ENCODE measurements at regions not wholly inside any gene's neighbourhood (a gene's known extent, or its start where the extent isn't known, plus 50 kb on each side); places are given as distances from the start of the nearest gene placed in this dataset.
"Not testable (repeated sequence)": the region's sequence is repeated elsewhere in the genome, so short reads cannot be mapped to it uniquely, and the experiment has no call there.

DNA sequence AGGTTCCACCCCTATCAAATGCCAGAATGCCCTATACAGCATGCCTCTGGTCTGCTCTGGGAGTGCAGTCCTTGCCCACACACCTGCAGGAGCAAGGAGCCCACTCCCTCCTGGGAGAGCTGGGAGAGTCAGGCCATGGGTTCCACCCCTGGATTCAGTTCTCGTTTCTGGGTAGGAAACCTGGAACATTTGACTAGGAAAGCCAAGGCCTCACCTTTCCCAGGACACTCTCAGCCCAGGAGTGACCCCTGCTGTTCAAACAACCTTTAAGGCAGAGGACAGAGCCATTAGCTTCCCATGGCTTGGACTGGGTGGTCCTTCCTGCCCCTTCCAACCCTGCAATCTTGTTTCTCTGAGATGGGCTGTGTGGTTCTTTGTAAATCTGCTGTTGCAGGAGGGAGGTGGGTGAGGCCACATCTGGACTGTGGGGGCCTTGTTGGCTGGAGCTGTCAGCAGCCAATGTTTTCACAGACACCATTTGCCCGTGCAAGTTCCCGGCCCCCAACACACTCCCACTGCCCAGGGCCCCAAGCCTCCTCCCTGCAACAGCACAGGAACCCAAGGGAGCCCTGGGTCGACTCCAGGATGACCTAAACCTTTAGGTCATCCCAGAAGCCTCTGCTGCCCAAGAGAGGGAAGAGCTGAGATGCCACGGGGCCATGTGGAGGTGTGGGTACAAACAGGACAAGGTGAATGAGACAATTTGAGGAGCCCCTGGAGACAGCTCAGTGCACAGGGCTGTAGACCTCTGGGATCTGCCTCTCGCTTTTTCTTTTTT is 104.4 kb downstream of the PJA1 start:
- peaks cover 13% of the 10 kb centered on the region for H3K4me1 Mint-ChIP-seq
- no peaks in the 10 kb centered on the region for H3K27me3 Mint-ChIP-seq (ENCODE audit: low read depth)
- H3K27ac Mint-ChIP-seq = no peak overlapping the region
- peak in 1 of 2 experiments; percentile 32 for DNase-seq (ENCODE audit: low spot score in 2 of 2, unreplicated experiment in 2 of 2)
- H3K4me3 Mint-ChIP-seq = no peak overlapping the region
- TF ChIP-seq, protein P1, sequence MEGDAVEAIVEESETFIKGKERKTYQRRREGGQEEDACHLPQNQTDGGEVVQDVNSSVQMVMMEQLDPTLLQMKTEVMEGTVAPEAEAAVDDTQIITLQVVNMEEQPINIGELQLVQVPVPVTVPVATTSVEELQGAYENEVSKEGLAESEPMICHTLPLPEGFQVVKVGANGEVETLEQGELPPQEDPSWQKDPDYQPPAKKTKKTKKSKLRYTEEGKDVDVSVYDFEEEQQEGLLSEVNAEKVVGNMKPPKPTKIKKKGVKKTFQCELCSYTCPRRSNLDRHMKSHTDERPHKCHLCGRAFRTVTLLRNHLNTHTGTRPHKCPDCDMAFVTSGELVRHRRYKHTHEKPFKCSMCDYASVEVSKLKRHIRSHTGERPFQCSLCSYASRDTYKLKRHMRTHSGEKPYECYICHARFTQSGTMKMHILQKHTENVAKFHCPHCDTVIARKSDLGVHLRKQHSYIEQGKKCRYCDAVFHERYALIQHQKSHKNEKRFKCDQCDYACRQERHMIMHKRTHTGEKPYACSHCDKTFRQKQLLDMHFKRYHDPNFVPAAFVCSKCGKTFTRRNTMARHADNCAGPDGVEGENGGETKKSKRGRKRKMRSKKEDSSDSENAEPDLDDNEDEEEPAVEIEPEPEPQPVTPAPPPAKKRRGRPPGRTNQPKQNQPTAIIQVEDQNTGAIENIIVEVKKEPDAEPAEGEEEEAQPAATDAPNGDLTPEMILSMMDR (IDR thresholded peaks at IDR 0.05; ENCODE audit: unreplicated experiment) = no peak
- H3K9me3 Mint-ChIP-seq = peaks cover 14% of the 10 kb centered on the region
- H3K36me3 Mint-ChIP-seq = no peaks in the 10 kb centered on the region

DNA sequence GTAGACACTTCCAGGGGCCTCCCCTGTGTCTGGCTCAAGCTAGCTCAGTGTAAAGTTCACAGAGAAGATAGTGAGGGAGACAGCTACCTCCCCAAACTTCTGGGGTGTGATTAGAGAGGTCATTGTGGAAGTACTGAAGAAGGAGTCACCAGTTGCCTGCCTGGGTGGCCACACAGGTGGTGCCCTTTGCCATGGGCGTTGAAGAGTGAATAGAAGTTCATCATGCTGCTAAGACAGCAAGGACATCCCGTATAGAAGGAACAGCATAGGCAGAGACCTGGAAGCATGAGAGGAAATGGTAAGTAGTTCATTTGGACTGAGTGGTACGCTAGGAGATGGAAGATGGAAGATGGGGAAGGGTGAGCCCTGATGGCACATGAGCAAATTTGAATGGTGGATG is 110.1 kb downstream of the PJA1 start:
- no peak overlapping the region for H3K27ac Mint-ChIP-seq
- H3K27me3 Mint-ChIP-seq (ENCODE audit: low read depth) = no peaks in the 10 kb centered on the region
- DNase-seq (ENCODE audit: low spot score in 2 of 2, unreplicated experiment in 2 of 2) = no peak
- H3K4me3 Mint-ChIP-seq = no peak overlapping the region
- TF ChIP-seq, protein P1 (IDR thresholded peaks at IDR 0.05; ENCODE audit: unreplicated experiment) = no peak
- peaks cover 9% of the 10 kb centered on the region for H3K9me3 Mint-ChIP-seq
- H3K4me1 Mint-ChIP-seq = peaks cover 9% of the 10 kb centered on the region
- no peaks in the 10 kb centered on the region for H3K36me3 Mint-ChIP-seq

DNA sequence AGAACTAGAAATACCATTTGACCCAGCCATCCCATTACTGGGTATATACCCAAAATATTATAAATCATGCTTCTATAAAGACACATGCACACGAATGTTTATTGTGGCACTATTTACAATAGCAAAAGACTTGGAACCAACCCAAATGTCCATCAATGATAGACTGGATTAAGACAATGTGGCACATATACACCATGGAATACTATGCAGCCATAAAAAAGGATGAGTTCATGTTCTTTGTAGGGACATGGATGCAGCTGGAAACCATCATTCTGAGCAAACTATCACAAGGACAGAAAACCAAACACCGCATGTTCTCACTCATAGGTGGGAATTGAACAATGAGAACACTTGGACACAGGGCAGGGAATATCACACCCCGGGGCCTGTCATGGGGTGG is 110.8 kb downstream of the PJA1 start:
- H3K27me3 Mint-ChIP-seq (ENCODE audit: low read depth); H3K4me3 Mint-ChIP-seq; H3K4me1 Mint-ChIP-seq; H3K9me3 Mint-ChIP-seq; H3K36me3 Mint-ChIP-seq; H3K27ac Mint-ChIP-seq; DNase-seq (ENCODE audit: low spot score in 2 of 2, unreplicated experiment in 2 of 2): not testable (repeated sequence)

DNA sequence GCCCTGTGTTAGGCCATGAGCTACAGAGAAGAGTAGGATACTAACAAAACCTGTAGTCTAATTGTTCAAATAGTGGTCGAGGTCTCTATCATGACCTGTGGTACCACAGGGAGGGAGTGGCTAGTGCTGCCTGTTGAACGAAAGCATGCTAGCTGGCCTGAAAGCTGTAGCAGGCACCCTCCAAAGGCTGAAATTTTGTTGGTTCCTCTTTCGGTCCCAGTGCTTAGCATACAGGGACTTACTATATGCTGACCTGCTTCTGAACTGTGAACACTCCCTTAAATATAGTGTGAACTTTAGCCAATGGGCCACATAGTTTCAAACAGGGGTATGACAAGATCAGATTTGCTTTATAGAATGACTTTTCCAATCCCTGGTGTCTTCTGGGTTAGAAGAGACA is 113.4 kb downstream of the PJA1 start:
- H3K27me3 Mint-ChIP-seq (ENCODE audit: low read depth) = no peaks in the 10 kb centered on the region
- H3K27ac Mint-ChIP-seq = no peak overlapping the region
- H3K4me3 Mint-ChIP-seq = no peak overlapping the region
- DNase-seq (ENCODE audit: low spot score in 2 of 2, unreplicated experiment in 2 of 2) = no peak
- H3K4me1 Mint-ChIP-seq = no peaks in the 10 kb centered on the region
- TF ChIP-seq, protein P1 (IDR thresholded peaks at IDR 0.05; ENCODE audit: unreplicated experiment) = no peak
- H3K9me3 Mint-ChIP-seq = peaks cover 5% of the 10 kb centered on the region
- no peaks in the 10 kb centered on the region for H3K36me3 Mint-ChIP-seq

DNA sequence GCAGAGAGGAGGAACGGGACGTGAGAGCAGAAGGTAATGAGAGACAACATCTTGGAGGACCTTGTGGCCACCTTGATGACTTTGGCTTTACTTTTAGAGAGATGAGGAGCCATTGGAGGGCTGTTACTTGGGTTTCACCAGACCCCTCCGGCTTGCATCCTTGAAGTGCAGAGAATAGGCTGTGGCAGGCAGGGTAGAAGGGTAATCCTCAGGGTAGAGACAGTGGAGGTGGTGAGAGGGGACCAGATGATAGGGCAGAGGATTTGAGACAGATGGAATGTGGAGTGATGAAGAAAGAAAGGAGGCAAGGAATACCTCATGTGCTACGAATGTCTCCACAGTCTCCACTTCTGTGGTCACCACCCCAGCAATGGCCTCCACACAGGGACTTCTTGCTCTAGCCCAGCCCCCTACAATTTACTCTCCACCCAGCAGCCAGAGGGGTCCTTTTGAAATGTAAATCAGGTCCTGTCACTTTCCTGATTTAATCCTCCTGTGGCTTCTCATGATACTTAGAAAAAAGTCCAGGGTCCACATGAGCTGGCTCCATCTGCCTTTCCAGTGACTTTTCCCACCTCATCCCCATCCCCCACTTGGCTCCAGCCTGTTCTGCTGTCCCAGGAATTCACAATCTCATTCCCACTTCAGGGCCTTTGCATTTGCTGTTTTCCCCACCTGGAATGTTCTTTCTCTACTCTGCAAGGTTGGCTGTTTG is 115.0 kb downstream of the PJA1 start:
- H3K27ac Mint-ChIP-seq = no peak overlapping the region
- H3K4me1 Mint-ChIP-seq = no peaks in the 10 kb centered on the region
- no peak overlapping the region for H3K4me3 Mint-ChIP-seq
- TF ChIP-seq, protein P1 (IDR thresholded peaks at IDR 0.05; ENCODE audit: unreplicated experiment) = no peak
- H3K27me3 Mint-ChIP-seq (ENCODE audit: low read depth) = no peaks in the 10 kb centered on the region
- H3K9me3 Mint-ChIP-seq = peaks cover 4% of the 10 kb centered on the region
- peak in 1 of 2 experiments; percentile 9 for DNase-seq (ENCODE audit: low spot score in 2 of 2, unreplicated experiment in 2 of 2)
- no peaks in the 10 kb centered on the region for H3K36me3 Mint-ChIP-seq

DNA sequence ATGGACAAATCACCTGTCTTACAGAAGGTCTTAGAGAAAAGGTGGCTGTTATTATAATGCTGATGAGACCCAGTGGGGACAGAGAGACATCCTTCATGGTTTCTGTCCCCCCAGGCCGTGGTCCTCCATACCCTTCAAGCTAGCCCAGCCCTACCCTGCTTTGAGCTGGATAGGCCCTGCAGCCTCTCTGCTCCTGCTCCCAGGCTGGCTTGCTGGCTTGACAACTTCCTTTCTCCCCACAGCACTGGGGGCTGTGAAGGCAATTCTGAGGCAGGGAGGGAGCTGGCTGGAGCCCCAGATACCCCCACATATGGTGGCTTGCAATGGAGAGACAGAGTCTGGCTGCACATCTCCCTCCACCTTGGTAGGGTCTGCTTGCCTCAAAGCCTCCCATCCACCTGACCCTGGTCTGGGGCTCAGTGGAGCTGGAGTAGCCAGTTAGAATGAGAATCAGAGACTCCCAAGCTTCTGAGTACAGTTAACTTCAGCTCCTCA is 118.2 kb downstream of the PJA1 start:
- TF ChIP-seq, protein P1 (IDR thresholded peaks at IDR 0.05; ENCODE audit: unreplicated experiment) = no peak
- Mint-ChIP-seq H3K27me3 (ENCODE audit: low read depth) (no peaks in the 10 kb centered on the region), H3K9me3 (peaks cover 29% of the 10 kb centered on the region), H3K36me3 (no peaks in the 10 kb centered on the region), H3K4me1 (no peaks in the 10 kb centered on the region), H3K4me3 (no peak overlapping the region), H3K27ac (no peak overlapping the region)
- peak in 1 of 2 experiments; percentile 17 for DNase-seq (ENCODE audit: low spot score in 2 of 2, unreplicated experiment in 2 of 2)

Data from mesothelial cell of epicardium (in vitro differentiated cells).